DMS 273 (cell line): ENCODE measurements at regions not wholly inside any gene's neighbourhood (a gene's known extent, or its start where the extent isn't known, plus 50 kb on each side); places are given as distances from the start of the nearest gene placed in this dataset.

Experiments used
- DNase-seq: peaks from one replicate; lab custom pipeline; 2025; ENCODE audit not compliant: unreplicated experiment; lab: John Stamatoyannopoulos, UW

DNA sequence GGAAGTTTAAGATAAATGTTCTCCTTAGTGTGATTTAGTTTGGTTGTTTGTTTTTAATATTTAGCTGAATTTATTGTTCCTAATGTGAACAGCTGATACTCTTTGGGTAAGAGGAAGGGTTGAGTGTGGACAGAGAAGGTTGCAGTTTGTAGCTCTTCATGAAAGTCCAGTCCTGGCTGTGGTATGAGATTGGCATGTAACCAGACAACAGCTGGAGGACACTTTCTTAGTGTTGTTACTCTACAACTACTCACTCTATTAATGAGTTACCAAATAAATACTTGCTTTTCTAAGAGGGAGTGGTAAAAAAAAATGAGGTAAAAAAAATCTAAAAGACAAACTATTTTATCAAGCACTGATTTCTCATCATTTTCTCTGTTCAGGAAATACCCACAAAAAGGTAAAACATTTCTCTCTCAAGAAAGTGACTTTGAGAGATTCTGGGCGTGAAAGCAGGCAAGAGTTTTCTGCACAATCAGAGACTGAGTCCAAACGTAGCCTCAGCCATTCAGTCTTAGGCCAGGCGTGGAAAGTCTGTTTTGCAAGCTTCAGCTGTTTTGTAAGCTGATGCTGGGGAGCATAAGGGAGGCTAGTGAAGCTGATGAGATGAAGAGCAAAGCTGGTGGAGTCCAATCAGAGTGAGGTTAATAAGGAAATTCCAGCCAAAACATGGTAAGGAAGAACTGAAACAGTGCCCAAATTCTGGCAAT lies 138.5 kb upstream of the ARPP21 start:
- DNase-seq, result peak; percentile 11

DNA sequence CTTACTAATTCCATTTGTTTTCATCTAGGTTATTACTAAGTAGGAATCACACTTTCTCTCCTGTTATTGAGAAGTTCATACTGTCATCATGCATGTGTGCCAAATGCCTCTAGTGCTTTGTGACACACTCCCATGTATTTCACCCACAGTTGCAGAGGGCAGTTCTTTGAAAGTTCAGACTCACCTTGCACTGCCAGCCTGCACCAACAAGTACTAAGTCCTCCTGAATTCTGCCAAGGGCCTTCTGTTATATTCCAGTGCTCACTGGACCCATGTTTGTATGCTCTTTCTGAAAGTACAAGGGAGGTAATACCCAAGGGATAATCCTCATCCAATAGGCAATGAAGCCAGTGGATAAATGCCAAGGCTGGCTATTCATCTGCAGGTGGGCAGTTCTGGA lies 136.6 kb upstream of the ARPP21 start:
- no peak for DNase-seq

DNA sequence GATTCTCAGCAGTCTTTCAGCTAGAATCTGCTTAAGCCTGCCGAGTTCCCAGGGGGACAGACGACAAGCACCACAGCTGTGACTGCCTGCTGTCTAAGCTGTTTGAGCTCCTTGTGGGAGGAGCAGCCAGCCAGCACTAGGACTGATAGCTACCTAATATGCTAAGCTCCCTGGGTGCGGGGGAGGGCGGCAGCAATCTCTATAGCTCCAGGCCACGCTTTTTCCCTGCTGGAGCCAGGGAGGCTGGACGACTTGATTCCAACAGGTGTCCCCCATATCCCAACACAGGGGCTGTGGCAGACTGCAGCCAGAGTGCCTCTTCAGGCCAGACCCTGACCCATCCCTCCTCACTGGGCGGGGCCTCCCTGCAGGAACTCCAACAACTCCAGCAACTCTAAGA lies 134.1 kb upstream of the ARPP21 start:
- peak; percentile 88 for DNase-seq

DNA sequence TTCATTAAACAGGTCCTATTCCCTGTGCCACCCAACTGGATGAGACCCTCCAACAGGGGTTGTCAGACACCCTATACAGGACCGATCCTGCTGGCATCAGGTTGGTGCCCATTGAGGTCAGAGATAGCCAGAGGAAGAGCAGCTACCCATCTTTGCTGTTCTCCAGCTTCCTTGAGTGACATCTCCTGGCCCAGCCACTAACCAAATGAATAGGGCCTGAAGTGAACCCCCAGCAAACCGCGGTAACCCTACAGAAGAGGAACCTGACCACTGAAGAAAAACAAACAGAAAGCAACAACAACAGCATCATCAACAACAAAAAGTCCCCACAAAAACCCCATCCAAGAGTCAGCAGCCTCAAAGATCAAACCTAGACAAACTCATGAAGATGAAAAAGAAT lies 133.6 kb upstream of the ARPP21 start:
- no peak for DNase-seq

DNA sequence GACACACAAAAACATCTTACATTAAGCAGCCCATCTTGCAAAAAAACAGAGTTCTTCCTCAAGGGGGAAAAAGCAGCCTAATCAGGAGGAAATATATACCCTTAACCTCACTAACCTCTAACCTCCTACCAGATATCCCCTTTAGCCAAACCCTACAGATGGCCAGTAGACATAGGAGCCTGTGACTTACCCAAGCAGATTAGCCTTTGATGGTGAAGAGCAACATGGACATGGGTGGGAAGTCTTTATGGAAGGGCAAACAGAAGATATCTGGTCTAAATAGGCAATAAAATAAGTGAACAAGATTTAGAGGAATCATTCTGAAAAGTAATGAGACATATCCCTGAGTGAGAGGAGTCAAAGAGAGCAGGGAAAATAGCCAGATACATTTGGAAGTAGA lies 119.4 kb upstream of the ARPP21 start:
- no peak for DNase-seq

DNA sequence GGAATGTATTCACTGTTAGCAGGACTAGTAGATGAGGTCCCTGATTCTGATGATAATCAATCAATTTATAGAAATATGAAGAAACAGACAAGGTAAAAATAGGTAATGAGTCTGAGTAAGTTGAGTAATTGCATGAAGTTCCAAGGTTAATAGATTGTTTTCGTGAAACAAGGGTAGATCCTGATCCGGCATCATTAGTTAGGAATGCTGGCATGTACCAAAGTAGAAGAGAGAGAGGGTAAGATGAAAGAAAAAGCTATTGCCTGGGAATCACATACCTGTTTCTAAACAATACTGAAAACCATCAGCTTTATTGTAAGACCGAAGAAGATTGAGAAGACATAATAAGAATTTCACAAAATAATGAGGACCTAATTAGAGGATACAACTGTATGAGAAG lies 118.1 kb upstream of the ARPP21 start:
- no peak for DNase-seq

DNA sequence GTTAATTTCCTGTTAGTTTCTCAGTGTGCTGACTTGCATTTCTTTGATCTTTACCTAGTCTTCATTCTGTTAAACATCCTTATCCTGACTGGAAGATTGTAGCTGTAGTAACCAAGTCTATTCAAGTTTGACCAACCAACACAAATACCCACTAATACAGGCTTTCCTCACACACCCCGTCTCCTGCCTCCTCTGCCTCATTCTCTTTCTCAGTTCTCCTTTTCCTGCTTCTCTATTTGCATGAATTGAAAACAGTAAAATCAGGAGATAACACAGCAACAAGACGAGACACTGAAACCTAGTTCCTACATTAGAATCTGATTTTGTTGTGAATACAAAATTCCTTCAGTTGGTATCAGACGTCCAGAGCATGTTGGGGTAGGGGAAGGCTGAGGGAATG lies 116.9 kb upstream of the ARPP21 start:
- DNase-seq, result no peak

DNA sequence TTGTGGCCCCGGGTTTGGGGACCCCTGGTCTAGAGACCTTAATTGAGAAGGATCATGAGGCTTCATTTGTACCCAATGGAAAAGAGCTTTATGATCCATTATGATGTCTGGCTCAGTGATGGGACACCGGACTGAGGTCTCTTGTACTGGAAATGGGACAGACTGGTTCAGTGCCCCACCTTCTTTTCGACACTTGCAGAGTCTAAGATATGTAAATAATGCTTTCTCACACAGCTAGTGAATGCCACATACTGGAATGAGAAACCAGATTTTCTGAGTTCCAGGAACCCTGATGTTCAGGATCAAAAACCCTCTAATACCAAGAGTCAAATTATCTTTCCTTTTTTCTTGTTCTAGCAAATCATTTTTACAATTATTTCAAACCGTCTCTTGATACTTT lies 116.3 kb upstream of the ARPP21 start:
- no peak for DNase-seq

DNA sequence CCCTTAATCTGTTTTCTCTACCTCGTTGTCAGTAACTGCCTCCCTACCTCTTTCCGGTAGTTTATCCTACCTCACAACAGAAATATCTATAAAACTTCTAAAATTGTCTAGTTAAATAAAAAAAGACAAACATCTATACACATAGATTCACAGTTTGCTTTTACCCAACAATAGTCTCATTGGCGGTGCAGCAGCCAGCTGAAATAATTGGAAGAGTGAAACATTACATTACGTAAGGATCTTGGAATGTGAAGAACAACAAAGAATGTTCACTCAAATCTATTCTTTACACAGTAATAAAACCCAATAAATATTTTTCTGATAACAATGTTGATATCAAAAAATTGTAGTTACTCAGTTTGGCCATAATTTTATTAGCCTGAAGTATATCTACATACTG lies 115.5 kb upstream of the ARPP21 start:
- DNase-seq, result no peak

DNA sequence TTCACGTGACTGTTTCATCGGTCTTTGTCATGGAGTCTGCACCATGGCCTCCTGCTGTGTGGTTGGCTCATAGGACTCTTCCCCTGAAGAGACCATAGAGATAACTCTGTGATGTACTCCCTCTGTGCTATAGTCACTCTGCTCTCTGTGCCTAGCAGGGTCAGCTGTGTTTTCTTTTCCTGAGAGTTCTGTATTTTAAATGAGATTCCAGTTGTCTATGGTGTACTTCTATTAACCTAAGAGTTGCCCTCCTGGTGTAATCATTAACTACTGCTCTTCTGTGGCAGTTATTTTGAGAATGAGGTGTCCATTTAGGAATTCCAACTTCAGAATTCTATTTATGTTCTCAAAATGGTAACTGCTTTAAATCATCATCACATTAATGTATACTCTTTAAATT lies 114.5 kb upstream of the ARPP21 start:
- no peak for DNase-seq

DNA sequence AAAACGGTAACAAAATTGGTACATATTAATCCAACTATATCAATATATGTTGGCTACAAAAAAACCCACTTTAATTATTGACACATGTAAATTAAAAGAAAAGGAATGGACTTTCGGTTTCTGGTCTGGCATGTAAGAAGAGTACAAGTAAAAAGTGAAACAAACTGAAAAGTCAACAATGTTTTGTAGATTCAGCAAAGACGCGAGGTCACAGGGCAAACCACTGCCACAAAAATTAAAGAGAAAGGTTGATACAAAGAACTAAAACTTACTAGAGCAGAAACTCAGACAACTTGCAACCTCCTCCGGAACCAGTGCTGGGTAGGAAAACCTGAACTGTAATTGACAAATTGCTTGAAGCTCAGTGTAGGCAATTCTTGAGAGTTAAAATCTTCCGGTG lies 110.6 kb upstream of the ARPP21 start:
- DNase-seq, result no peak

DNA sequence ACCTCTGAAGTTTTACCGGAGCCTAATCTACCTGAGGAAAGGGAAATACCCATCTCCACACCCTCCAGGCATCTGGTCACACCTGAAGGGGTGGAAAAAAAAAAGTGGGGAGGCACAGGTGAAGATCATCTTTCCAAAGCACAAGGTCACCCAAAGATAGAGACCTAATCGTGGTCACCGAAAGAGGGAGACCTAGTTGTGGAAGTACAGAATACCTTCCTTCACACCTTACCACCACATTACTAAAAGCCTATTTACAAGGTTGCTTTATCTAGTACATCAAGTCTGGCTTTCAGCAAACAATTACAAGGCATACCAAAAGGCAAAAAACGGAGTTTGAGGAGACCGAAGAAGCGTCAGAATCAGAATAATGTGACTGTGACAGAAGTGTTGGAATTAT lies 110.0 kb upstream of the ARPP21 start:
- DNase-seq, result no peak

DNA sequence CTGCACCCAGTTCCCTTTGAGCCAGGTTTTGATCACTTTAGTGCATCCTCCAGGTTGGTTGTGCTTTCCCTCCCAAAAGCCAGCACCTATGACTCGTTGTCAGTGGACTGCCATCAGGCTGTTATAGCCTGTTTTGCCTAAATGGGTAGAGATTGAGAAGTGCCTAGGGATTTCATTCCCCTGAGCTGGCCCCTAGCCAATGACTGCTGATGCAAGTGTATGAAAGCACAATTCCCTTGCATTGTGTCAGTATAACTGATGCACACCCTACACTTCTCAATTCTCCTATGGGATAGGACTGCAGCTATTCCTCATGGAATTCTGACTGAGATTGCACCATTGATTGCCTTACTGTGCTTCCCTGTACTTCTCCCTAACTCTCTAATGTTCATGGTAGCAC lies 102.1 kb upstream of the ARPP21 start:
- DNase-seq, result peak; percentile 14

DNA sequence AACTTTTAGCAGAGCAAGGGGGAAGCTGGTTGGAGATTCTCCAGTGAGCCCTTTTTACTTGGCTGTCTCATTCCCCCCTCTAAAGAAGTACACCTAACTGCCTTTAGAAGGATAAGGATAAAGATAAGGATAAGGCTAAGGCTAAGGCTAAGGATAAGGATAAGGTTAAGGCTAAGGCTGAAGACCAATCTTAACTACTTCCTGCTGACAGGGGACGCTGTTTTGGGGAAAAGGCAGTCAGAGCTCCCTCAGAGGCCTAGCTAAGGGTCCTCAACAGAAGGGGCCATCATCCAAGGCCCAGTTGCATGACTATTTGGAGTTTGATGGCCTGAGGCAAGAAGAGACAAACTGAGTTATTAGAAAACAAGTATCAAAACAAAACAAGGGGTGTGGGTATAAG lies 94.3 kb upstream of the ARPP21 start:
- no peak for DNase-seq

DNA sequence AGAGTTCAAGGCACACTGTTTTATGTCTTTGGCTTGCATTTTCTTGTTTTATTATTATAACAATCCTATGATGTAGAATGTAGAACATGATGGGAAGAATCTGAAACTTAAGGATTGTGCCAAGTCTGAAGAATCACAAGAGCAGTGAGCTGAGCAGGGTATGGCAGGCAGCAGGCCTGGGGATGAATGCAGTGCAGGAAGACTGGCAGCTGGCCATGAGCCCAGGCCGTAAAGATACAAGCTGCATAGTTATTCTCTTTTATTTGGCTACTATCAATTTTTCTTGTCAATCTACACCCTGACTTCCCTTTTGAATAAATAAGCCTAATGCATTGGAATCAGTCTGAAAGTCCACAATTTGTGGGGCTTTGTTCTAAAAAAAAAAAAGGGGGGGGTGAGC lies 89.6 kb upstream of the ARPP21 start:
- DNase-seq, result peak; percentile 64

DNA sequence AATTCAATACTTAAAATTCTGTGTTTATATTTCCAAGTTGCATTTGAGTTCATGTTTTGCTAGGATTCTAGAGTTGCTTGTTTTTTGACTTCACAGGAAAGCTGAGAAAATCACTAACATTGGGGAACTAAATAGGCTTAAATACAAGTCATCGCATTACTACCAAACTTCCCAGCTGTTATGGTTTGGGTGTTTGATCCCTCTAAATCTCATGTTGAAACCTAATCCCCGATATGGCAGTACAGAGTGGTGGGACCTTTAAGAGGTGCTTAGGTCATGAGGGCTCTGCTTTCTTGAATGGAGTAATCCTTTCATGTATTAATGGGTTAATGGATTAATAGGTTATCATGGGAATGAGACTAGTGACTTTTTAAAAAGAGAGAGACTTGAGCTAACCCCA lies 77.2 kb upstream of the ARPP21 start:
- no peak for DNase-seq

DNA sequence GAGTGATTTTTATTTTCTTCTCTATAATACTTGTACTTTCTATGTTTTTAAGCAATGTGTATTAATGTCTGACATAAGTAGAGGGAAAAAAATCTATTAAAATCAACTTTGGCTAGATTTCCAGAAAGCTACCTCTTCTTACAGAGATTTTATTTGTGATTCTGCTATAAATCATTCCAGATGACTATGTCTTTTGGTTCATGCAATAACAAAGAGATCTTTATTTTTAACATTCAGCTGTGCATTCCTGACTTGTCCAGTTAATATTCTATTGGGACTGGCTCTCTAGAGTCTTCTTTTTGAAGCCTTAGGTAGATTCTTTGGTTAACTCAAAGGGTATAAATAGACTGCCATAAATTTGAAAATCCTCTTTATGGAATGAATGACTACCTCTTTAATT lies 74.3 kb upstream of the ARPP21 start:
- DNase-seq, result no peak
